GM21528 (cell line): ENCODE measurements at regions not wholly inside any gene's neighbourhood (a gene's known extent, or its start where the extent isn't known, plus 50 kb on each side); places are given as distances from the start of the nearest gene placed in this dataset.
A peak's percentile ranks its signal among the peaks of the same experiment; 100 is the strongest.
"Not testable (repeated sequence)": the region's sequence is repeated elsewhere in the genome, so short reads cannot be mapped to it uniquely, and the experiment has no call there.

Source experiments
- ATAC-seq: cut with Tn5 transposase; IDR thresholded peaks from one replicate; pipeline ENCODE4 v1.9.1; 2021; ENCODE audit warnings: mild to moderate bottlenecking, moderate library complexity; ENCODE audit not compliant: unreplicated experiment, low FRiP score

GRCh38 chr2:166744117-166744516 lies 144.2 kb upstream of the XIRP2 start:
- not testable (repeated sequence) for ATAC-seq

GRCh38 chr2:166743482-166743881 lies 144.8 kb upstream of the XIRP2 start:
- not testable (repeated sequence) for ATAC-seq

- peak; percentile 99 for ATAC-seq
These were observed 161.2 kb upstream of the XIRP2 start for GRCh38 chr2:166727095-166727494.

GRCh38 chr2:166725927-166726924 lies 162.1 kb upstream of the XIRP2 start:
- ATAC-seq: no peak

GRCh38 chr2:166716968-166717367 lies 171.3 kb upstream of the XIRP2 start:
- no peak for ATAC-seq

- no peak for ATAC-seq
These were observed 188.2 kb upstream of the XIRP2 start for GRCh38 chr2:166700079-166700478.

GRCh38 chr2:166695154-166695553 lies 193.1 kb upstream of the XIRP2 start:
- ATAC-seq: no peak

GRCh38 chr2:166686057-166686456 lies 192.0 kb upstream of the SCN7A start:
- not testable (repeated sequence) for ATAC-seq

GRCh38 chr2:166677996-166678395 lies 183.9 kb upstream of the SCN7A start:
- no peak for ATAC-seq

GRCh38 chr2:166676716-166677115 lies 182.7 kb upstream of the SCN7A start:
- no peak for ATAC-seq

- no peak for ATAC-seq
These were observed 181.5 kb upstream of the SCN7A start for GRCh38 chr2:166675553-166675952.

- ATAC-seq: no peak
These were observed 179.9 kb upstream of the SCN7A start for GRCh38 chr2:166673986-166674385.

GRCh38 chr2:166671801-166672200 lies 177.8 kb upstream of the SCN7A start:
- no peak for ATAC-seq

GRCh38 chr2:166671235-166671634 lies 177.2 kb upstream of the SCN7A start:
- no peak for ATAC-seq

- ATAC-seq: no peak
These were observed 172.2 kb upstream of the SCN7A start for GRCh38 chr2:166665991-166666940.

- no peak for ATAC-seq
These were observed 167.8 kb upstream of the SCN7A start for GRCh38 chr2:166661824-166662223.

- no peak for ATAC-seq
These were observed 167.3 kb upstream of the SCN7A start for GRCh38 chr2:166661391-166661790.

GRCh38 chr2:166658901-166659300 lies 164.9 kb upstream of the SCN7A start:
- no peak for ATAC-seq

GRCh38 chr2:166653185-166653813 lies 159.2 kb upstream of the SCN7A start:
- no peak for ATAC-seq

GRCh38 chr2:166651991-166652390 lies 157.9 kb upstream of the SCN7A start:
- ATAC-seq: no peak
